Pancreas (tissue), 10 donors: ENCODE measurements at regions not wholly inside any gene's neighbourhood (a gene's known extent, or its start where the extent isn't known, plus 50 kb on each side); places are given as distances from the start of the nearest gene placed in this dataset.

ENCODE experiments used
- ATAC-seq, 4 donors: fragments of 200-7000 bp; cut with Tn5 transposase; one replicate each; pipeline versions ENCODE4 v1.8.0 to v1.9.1; 2020; ENCODE audit warnings: mild to moderate bottlenecking in 4 of 4, moderate library complexity in 4 of 4
- DNase-seq, 6 donors: peaks; one replicate each; pipeline ENCODE4 v3.0.0-alpha.2; 2020
- FAIRE-seq: peaks from 2 replicates; lab custom pipeline; 2012; peaks lifted over from hg19 to GRCh38; lab: Jason Lieb, UNC
- H3K27ac ChIP-seq, 4 donors: fragments of 200-600 bp; sonication (generic); 1 replicate in 3 of 4; 2 replicates in 1 of 4; pipeline versions ENCODE4 v1.5.0 to v1.8.0; 2020
- H3K27me3 ChIP-seq, 4 donors: fragments of 200-600 bp; one replicate each; pipeline ENCODE4 v1.8.0; 2021
- H3K36me3 ChIP-seq, 3 donors: fragments of 200-600 bp; sonication (generic) in 1 of 3; one replicate each; pipeline versions ENCODE4 v1.5.0 to v1.8.0; 2020 to 2021
- H3K4me1 ChIP-seq, 3 donors: fragments of 200-600 bp; one replicate each; pipeline ENCODE4 v1.8.0; 2021
- H3K4me3 ChIP-seq, 4 donors: fragments of 200-600 bp; sonication (generic) in 2 of 4; one replicate each; pipeline versions ENCODE4 v1.5.0 to v1.8.0; 2020 to 2021
- H3K9me3 ChIP-seq, 4 donors: fragments of 200-600 bp; one replicate each; pipeline ENCODE4 v1.8.0; 2021
- WGBS, 2 donors: extraction: QIAGEN DNeasy Blood & Tissue Kit; methylation state at CpG; one replicate each; pipeline ENCODE4 v1.1.7; 2013; 5-methylcytosine and 5-hydroxymethylcytosine counted together
- intact Hi-C, 3 donors: fragments of 100-400 bp; cut with DNase I; formaldehyde crosslinking; loops; one replicate each; pipeline versions ENCODE4 v1.11.1 to v1.14.2; 2022
- TF ChIP-seq, protein P1 (sequence below), 4 donors: fragments of 200-600 bp; sonication (generic) in 3 of 4; IDR thresholded peaks; one replicate each; pipeline versions ENCODE4 v1.5.0 to v1.8.0; 2021; ENCODE audit warnings: antibody characterized with exemption in 4 of 4
- donor health status: healthy with polysubstance abuse.
- donor health status: DM: no; HTN: no; CAD: no; lungs with moderate emphysema.
- donor health status: DM: no; HTN: no; CAD: no.
- donor health status: control.
- donor health status: control.
- donor health status: Bipolar disorder and iron deficiency.
- donor health status: DM: yes; HTN: yes; CAD: no.
- donor health status: DM: no; HTN: no; CAD: no.
- donor health status: DM: no; HTN: no; CAD: no.
- donor health status: DM: yes; HTN: yes; CAD: no.

DNA sequence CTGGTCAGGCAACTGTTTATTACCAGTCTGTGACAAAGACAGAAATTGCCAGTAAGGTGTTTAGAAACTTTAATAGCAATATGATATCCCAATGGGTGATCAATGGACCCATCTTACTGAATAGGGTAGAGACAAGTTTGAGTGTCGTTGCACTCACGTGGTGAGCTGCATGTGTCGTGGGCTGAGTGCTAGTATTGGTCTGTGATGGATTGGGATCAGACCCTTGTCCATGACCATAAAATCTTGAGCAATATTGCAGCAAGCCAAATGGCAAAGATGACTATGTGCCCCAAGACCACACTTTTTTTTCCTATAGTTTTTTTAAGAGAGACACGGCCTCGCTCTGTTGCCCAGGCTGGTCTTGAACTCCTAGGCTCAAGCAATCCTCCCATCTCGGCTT is 114.5 kb downstream of the PALM2AKAP2 start:
- no peaks in the 10 kb centered on the region for H3K4me1 ChIP-seq
- H3K36me3 ChIP-seq = no peaks in the 10 kb centered on the region
- intact Hi-C loops = no loop called here
- no peaks in the 10 kb centered on the region for H3K27me3 ChIP-seq
- H3K9me3 ChIP-seq = no peaks in the 10 kb centered on the region
- TF ChIP-seq, protein P1, sequence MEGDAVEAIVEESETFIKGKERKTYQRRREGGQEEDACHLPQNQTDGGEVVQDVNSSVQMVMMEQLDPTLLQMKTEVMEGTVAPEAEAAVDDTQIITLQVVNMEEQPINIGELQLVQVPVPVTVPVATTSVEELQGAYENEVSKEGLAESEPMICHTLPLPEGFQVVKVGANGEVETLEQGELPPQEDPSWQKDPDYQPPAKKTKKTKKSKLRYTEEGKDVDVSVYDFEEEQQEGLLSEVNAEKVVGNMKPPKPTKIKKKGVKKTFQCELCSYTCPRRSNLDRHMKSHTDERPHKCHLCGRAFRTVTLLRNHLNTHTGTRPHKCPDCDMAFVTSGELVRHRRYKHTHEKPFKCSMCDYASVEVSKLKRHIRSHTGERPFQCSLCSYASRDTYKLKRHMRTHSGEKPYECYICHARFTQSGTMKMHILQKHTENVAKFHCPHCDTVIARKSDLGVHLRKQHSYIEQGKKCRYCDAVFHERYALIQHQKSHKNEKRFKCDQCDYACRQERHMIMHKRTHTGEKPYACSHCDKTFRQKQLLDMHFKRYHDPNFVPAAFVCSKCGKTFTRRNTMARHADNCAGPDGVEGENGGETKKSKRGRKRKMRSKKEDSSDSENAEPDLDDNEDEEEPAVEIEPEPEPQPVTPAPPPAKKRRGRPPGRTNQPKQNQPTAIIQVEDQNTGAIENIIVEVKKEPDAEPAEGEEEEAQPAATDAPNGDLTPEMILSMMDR (IDR thresholded peaks at IDR 0.05) = no peak
- H3K4me3 ChIP-seq = no peak overlapping the region
- H3K27ac ChIP-seq = no peak overlapping the region
- DNase-seq (no peak), FAIRE-seq (no peak), ATAC-seq (no peak)
- 89 to 98% methylated on average over 6 of the region's 6 CpGs for WGBS, 2 donors

DNA sequence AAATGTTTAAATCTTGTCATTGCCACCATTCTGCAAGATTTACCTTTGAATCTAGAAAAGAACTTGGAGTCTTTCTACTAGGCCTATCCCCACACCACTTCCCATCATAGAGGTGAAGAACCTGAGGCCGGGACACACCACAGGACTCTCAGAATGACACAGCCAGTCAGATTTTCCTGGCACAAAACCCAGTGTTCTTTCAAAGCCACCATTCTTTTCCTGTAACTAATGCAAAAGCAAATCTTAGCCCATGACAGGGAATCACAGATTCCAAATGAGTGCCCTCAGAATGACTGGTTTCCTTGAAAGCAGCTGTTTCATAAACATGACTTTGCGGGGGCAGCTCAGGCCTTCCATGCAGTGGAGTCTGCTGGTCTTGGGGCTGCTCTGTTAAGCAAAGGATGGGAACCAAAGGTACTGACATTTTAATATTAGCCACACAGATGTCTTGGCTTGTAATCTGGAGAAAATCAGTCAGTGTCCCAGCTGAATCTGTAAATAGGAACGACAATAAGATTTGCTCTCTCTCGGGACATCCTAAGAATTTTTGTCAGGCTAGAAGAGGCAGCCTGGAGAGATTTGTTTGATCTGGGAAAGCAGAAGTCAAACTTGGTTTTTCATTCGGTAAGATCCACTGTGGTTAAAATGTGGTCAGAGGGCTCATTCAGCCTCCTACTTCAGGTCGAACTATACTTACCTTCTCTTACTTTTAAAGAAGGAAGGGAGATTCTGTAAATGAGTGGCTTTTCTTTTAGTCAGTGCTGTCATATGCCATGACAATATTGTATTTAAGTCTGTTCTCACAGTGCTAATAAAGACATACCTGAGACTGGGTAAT is 115.1 kb downstream of the PALM2AKAP2 start:
- intact Hi-C loops = no loop called here
- no peak for DNase-seq

DNA sequence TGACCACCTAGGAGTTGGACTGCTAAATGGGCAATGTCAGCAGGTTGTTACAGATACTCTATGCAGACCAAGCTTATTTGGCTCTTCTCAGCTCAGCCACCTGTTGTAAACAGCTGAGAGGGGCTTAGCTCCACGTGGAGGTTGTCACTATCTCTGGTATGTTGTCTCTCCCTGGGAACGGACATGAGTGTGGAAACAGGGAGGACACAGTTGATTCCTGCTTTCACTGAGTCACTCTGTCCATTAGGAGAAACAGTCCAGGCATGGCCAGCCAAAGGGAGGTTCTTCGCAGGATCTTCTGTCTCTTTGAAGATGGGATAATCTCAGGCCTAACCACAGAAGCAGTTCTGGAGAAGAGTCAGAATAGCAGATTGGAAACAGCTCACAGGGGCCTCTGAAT is 121.2 kb downstream of the PALM2AKAP2 start:
- DNase-seq = no peak
- no peak for FAIRE-seq
- 40 to 48% methylated on average over 3 of the region's 3 CpGs for WGBS, 2 donors

More for the DNA sequence above, 115.1 kb downstream of the PALM2AKAP2 start:
- no peaks in the 10 kb centered on the region for H3K36me3 ChIP-seq
- no peaks in the 10 kb centered on the region for H3K27me3 ChIP-seq
- H3K4me1 ChIP-seq = no peaks in the 10 kb centered on the region
- WGBS, 2 donors = 67 to 74% methylated on average over 6 of the region's 6 CpGs
- H3K27ac ChIP-seq = no peak overlapping the region
- no peak for ATAC-seq
- FAIRE-seq = no peak
- H3K9me3 ChIP-seq = no peaks in the 10 kb centered on the region
- H3K4me3 ChIP-seq = no peak overlapping the region
- TF ChIP-seq, protein P1 (IDR thresholded peaks at IDR 0.05) = no peak

DNA sequence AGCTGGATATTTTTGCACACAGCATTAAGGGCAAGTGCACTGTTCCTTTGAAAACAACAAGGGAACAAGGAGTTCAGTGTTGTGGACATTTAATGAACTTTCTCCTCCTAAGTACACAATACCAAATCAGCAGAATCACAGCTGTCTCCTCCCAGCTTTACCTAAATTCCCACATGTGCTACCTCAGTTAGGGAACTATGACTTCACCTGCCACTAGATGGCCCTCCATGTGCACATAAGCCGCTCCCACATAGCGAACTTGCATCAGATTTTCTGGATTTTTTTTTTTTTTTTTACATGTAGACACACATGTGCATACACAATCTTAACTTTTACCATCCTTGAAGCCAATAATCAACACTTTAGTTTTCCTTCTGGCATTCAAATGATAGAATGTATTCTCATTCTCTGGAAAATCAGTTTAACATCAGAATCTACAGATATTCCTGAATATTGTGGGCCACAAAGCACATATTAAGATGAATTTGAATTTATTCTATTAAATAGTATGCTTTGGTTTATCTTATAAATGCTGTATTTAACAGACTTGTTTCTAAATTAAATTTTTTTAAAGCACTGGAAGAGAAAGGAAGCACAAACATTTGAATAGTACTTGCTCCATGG is 123.6 kb downstream of the PALM2AKAP2 start:
- H3K4me3 ChIP-seq = no peak overlapping the region
- DNase-seq = peak in 3 of 6 donors; percentile 32 to 68 (median 46)
- WGBS, 2 donors = 2% methylated on average over 2 of the region's 2 CpGs

More for the DNA sequence above, 121.2 kb downstream of the PALM2AKAP2 start:
- peak in 1 of 4 donors; percentile 49 for ATAC-seq
- TF ChIP-seq, protein P1 (IDR thresholded peaks at IDR 0.05) = no peak
- no peaks in the 10 kb centered on the region for H3K36me3 ChIP-seq
- no peaks in the 10 kb centered on the region for H3K4me1 ChIP-seq
- H3K27me3 ChIP-seq = no peaks in the 10 kb centered on the region
- intact Hi-C loops = loop anchor here in 2 of 3 donors (5.0 to 10.0 kb wide), 2 partner anchors 154 to 256 kb away; no protein-coding TSS in a partner anchor
- no peak overlapping the region for H3K27ac ChIP-seq
- H3K9me3 ChIP-seq = no peaks in the 10 kb centered on the region
- H3K4me3 ChIP-seq = no peak overlapping the region

More for the DNA sequence above, 123.6 kb downstream of the PALM2AKAP2 start:
- no peaks in the 10 kb centered on the region for H3K27me3 ChIP-seq
- no peaks in the 10 kb centered on the region for H3K36me3 ChIP-seq
- ATAC-seq = peak; percentile 67 to 92 (median 88)
- H3K9me3 ChIP-seq = no peaks in the 10 kb centered on the region
- H3K4me1 ChIP-seq = no peaks in the 10 kb centered on the region
- FAIRE-seq = no peak
- intact Hi-C loops = loop anchor here in 2 of 3 donors (5.0 to 10.0 kb wide), 2 partner anchors 151 to 254 kb away; no protein-coding TSS in a partner anchor
- TF ChIP-seq, protein P1 (IDR thresholded peaks at IDR 0.05) = peak; percentile 10 to 67 (median 52)
- H3K27ac ChIP-seq = no peak overlapping the region
